GM19467 (cell line): ENCODE measurements at regions not wholly inside any gene's neighbourhood (a gene's known extent, or its start where the extent isn't known, plus 50 kb on each side); places are given as distances from the start of the nearest gene placed in this dataset.

Experiments used
- ATAC-seq: cut with Tn5 transposase; IDR thresholded peaks from one replicate; pipeline ENCODE4 v1.9.1; 2021; ENCODE audit warnings: mild to moderate bottlenecking, moderate library complexity; ENCODE audit not compliant: unreplicated experiment

DNA sequence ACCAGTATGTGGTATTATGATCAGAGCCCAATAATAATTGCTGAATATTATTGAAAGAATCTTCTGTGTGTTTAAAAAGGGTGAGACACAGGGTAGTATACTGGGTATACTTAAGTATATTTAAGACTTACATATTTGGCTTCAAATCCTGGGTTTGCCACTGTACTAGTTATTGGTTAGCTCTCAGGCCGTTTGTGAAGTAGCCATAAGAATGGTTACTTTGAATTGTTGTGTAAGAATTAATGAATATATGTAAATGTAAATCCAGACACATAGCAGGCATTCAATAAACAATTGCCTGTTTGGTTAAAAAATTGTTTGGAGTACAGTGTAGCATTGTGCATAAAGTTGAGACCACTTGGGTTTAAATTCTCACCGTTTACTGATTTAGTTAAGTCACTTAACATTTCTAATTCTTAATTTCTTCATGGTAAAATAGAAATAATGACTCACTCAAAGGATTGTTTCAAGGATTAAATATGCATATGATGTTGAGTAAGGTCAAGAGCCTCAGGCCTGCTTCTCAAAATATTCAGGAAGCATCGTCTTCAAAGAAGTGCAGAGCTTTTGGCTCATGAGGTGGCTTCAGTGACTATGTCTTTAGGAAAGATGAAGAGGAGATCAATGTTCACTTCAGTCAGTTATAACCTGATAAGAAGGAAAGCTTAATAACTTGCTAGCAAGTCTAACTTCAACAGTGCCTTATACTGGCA, 207.9 kb upstream of the NT5C1B start:
- ATAC-seq: no peak

GRCh38 chr2:18795906-18796305, 206.5 kb upstream of the NT5C1B start:
- ATAC-seq: no peak

GRCh38 chr2:18792684-18793083, 203.3 kb upstream of the NT5C1B start:
- ATAC-seq: no peak

GRCh38 chr2:18792226-18792629, 202.9 kb upstream of the NT5C1B start:
- ATAC-seq: no peak

DNA sequence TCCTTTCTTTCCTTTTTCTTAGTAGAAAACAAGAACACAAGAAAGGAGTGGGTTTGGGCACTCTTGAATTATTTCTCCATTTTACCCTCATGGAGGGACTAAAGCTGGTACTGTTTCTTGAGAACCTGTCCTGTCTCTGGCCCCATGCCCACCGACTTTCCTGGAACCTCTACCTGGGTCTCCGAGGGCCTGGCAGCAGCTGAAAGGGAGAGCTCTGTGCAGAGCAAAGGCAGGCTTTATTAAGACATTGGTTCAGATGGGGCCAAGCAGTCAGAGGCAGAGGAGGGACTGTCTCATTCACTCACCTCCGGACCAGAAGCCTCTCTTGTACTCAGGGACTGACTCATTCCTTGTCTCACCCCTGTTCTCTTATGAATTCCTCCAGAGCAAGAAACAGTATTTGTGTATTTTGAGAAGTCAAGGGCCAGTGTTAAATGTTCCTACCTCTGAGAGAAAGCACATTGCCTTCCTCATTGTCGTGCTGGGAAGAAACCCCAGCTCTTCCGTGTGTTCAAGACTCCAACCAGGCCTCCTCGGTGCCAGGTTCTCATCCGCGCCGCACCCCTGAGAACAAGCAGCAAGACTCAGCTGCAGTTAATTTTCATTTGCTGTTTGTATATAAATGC, 201.9 kb upstream of the NT5C1B start:
- ATAC-seq: no peak

- ATAC-seq: no peak
Measured at GRCh38 chr2:18790509-18791171, 201.3 kb upstream of the NT5C1B start.

DNA sequence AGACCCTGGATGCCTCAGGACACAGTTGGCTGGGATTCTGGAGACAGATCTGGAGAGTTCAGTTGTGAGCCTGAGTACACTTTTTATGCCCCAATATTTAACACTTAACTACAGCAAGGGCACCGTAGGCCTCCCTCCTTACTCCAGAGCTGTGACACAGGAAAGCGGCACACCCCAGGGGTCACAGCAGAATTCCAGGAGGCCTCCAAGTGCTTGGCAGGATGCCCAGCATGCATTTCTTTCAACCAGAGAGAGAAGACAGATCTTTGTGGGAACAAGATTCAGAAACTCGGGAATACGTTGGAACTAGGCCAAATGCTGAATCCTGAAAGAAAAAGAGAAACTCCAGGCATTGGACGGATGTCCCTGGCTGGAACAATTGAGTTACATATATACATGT, 199.2 kb upstream of the NT5C1B start:
- no peak for ATAC-seq

DNA sequence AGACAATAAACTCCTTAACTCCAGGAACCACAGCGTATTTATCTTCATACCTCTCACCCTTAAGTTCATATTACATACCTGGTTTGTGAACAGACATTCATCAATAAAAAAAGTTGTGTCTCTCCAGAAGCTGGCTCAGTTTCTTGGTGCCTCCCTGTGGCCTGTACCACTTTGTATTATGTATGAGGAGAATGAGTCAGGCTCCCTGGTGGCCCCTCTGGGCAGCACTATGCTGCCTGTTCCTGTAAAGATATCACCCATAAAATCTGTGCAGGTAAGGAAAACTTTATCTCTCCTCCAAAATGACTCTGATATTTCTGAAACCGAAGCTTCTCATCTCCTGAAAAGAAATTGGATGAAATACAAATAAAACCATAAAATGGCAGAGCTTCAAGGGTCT, 198.4 kb upstream of the NT5C1B start:
- no peak for ATAC-seq

- ATAC-seq: no peak
Measured at GRCh38 chr2:18784245-18784644, 194.9 kb upstream of the NT5C1B start.

DNA sequence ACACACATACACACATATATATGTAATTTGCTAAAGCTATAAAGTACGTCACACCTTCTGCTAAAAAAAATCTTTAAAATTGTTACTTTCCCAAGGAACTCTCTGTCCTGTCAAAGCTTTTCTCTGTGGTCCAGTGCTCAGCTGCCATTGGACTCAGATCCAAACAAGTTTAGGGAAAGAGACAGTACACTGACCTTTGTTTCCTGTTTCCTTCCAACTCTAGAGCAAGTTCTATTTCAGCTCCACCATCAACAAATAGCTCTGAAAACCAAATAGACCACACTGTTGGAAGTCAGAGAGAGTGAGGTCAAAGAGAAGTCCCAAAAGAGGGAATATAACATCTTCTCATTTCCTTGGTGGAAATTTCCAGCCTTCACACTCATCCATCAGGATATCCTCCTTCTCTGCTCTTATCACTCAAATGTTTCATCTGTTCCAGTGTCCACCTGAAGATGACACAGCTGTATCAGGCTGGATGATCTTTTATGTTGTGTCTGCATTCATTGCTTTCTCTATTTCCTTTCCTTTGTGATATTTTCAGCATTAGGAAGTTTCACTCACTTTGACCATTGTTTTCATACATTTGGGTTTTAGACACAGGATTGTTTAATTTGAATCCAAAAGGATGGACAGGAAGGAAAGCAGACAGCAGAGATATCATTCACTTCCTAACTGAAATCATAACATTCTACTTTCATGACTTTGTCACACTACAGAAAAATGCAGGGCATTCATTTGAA, 192.3 kb upstream of the NT5C1B start:
- no peak for ATAC-seq

GRCh38 chr2:18777250-18777812, 188.0 kb upstream of the NT5C1B start:
- no peak for ATAC-seq

DNA sequence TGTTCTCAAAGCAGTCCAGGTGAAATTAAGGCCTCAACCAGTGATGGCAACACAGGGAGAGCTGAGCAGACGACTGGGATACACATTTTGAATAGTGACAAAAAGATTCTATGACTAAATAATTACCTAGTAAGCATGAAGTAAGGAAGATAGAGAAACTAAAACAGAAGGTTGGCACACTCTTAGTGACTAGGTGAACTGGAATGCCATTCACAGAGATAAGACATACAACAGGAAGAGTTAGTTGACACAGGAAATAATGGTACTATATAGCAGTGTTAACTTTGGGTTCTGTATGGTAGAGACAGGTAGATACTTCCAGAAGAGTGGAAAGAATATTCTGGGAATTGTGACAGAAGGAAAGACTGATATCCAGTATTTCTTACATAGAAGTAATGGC, 181.8 kb upstream of the NT5C1B start:
- no peak for ATAC-seq

GRCh38 chr2:18763338-18763737, 174.0 kb upstream of the NT5C1B start:
- ATAC-seq: no peak

- ATAC-seq: no peak
Measured at GRCh38 chr2:18762667-18763066, 173.3 kb upstream of the NT5C1B start.

DNA sequence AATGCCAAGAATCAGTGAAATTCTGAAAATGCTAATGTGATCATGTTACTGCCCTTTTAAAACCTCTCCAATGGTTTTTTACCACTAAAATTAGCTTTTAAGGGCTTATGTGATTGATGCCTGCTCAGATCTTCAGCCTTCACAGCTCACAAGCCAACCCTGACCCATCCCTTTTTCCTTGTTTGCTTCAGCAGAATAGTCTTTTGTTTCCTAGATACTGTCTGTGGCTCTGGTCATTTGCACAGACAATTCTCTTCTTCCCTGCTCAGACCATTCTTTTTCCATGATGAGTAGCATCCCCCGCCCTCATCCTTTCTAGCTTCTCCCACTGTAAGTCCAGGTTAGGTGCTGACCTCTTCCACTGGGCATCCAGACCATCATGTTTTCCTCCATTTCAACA, 164.9 kb upstream of the NT5C1B start:
- no peak for ATAC-seq

- ATAC-seq: no peak
Measured at GRCh38 chr2:18753722-18754121, 164.4 kb upstream of the NT5C1B start.

DNA sequence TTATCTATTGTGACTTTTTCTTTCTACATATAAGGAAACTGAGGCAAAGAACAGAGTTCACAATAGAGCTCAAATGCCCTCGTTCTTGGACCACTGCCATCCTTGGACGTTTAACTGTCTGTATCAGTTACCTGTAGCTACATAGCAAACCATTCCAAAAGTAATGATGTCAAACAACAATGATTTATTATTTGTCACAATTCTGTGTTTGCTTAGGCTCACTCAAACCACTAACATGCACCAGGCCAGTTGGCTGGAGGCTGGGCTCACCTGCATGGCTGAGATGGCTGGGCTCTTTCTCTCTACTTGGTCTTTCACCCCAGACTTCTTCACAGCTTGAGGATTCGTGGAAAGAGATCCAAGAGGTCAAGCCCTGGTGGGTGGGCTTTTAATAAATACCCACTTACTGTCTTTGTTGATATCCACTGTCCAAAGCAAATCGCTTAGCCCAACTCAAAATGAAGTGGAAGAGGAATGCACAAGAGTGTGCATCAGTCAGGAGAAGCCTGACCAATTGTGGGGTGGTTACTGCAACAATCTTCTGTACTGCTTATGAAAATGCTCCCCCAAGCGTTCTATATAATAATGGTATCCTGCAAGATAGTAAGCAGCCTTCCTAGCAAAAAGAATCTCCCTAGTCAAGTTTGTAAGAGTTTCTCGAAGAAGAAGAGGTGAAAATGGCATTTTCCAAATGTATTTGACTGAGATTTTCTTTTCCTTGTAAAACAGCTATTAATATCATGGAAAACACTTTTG, 163.5 kb upstream of the NT5C1B start:
- no peak for ATAC-seq

DNA sequence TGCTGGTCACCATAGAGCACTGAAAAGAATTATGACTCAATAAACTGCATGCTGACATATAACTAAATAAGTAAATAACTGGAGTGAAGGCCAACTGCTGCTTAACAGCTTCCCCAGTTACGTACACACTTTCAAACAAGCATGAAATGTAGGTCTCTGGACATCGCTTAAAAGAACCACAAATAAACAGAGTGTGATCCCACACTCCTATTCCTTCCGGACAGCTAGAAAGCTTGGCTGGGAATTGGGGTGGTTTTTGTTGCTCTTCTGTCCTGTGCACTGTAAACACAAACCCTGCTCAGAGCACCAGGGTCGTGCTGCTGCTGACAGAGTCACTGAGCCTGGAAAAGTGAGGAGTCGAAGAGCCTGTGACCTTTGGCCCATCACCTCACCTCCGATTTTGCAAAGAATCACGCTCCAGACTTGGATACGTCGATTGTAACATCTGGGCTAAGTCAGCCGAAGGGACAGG, 162.7 kb upstream of the NT5C1B start:
- no peak for ATAC-seq

DNA sequence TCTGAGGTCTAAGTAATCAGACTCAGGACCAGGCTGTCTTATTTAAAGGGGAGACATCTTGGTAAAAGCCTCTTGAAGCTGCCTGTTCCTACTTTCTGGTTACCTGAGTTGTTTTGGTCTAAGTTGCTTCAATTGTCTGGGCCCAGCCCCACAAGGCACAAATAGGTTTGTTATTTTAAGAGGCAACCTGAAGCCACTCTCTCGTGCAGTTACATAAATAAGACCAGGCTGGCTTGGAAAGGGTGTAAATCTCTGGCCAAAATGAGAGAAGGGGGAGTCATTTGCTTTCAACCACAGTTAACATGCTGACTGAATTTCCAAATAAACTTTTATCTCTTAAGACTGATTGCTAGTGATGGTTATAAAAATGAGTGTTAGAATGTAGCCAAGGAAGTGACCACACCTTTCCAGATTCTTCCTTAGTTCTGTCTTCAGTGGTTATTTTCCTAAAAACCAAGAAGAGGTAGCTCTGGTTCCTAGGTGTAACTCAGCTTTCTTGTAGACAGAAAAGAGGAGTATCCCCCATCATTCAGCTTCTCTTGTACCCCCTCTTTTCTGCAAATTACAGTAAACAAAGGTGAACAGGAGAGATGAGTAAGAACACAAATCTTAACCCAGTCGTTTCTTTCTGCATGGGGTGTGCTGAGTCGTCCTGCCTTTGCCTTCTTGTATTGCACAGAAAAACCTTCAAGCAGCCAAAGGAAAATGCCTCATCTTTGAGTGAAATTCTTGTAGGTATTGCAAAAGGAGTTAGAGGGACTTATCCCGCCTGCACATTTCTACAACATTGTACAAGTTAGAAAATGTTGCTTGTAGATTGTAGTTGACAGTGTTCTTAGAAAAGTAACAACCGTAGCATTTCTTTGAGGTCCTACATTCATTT, 161.5 kb upstream of the NT5C1B start:
- no peak for ATAC-seq
